Hippocampal formation (tissue), 2 donors: ENCODE measurements at regions not wholly inside any gene's neighbourhood (a gene's known extent, or its start where the extent isn't known, plus 50 kb on each side); places are given as distances from the start of the nearest gene placed in this dataset.

ENCODE experiments used
- DNase-seq, 2 donors: peaks; one replicate each; lab custom pipeline; 2025; lab: John Stamatoyannopoulos, UW

- no peak for DNase-seq
Measured at GRCh38 chr20:57788936-57789613, 79.3 kb upstream of the PMEPA1 start.

GRCh38 chr20:57787990-57788781 lies 78.4 kb upstream of the PMEPA1 start:
- no peak for DNase-seq

DNA sequence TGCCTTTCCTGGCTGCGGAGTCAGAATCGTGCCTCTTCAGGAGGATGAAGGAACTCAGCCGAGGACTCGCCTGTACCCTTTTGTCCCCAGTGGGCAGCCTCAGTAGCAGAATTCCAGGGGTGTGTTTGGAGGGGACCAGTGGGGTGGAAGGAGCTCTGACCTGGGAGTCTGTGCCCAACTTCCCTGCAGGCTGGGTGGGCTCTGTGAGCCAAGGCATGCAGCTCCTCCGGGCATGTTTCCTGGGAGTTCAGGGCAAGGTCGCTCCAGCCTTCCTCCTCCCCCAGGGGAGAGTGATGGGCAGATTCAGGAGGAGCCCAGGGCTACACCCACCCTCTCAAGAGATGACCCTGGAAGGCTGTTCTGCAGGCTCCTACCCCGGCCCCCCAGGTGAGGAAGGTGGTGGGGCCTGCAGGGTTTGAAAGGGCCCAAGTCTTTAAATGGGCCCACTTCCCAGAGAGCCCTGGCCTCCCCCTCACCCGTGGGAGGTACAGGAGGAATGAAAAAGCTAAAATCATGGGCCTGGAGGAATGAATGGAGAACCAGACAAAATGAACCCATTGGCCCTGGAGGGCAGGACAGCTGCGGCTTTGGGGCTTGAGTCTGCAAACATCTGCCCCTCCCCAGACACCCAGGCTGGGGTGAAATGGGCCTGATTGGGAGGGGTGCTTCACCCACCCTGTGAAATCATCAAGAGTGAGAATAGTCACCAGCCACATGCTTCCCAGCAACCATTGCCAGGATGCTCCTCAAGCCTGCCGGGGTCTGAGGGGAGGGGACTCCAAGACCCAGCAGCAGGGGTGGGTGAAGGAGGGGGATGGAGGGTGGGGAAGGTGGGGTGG lies 77.6 kb upstream of the PMEPA1 start:
- DNase-seq: no peak

- DNase-seq: no peak
Measured at GRCh38 chr20:57786304-57786932, 76.6 kb upstream of the PMEPA1 start.

- DNase-seq: no peak
Measured at GRCh38 chr20:57785720-57786119, 75.9 kb upstream of the PMEPA1 start.

GRCh38 chr20:57785061-57785460 lies 75.2 kb upstream of the PMEPA1 start:
- no peak for DNase-seq

DNA sequence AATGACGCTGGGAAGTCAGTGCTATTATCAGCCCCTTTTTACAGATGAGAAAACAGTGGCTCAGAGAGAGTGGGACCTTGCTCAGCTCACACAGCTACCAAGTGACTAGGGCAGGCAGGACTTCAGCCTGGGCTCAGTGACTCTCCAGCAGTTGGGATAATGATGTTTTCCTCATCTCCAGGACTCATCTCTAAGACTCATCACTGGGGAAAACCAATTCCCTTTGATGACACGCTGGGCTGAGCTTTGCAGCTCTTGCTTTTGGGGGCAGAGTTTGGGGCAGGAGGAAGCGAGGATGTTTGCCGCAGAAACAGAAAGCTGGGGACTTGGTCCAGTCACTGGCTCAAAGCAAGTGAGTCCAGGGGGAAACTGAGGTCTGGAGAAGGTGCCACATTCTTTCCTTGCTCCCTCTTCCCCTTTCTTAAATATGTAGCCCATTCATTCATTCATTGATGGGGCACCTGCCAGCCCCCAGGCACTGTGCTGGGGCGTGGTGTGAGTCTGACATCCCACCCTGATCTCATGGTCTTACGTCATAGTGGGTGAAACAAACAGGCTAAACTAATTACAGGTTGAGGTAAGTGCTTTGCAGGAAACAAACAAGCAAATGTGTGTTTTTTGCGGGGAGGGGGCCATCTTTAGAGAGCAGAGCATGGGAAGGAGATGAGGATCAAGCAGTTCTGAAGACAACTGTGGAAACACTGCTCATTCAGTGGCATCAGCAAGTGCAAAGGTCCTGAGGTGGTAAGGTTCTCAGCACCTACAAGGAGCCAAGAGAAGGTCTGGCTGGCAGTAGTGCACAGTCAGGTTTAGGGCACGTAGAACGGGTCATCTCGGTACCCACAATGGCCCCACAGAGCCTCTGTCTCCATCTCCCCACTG lies 74.4 kb upstream of the PMEPA1 start:
- no peak for DNase-seq

GRCh38 chr20:57783196-57783595 lies 73.4 kb upstream of the PMEPA1 start:
- no peak for DNase-seq

GRCh38 chr20:57782631-57783041 lies 72.8 kb upstream of the PMEPA1 start:
- DNase-seq: no peak

DNA sequence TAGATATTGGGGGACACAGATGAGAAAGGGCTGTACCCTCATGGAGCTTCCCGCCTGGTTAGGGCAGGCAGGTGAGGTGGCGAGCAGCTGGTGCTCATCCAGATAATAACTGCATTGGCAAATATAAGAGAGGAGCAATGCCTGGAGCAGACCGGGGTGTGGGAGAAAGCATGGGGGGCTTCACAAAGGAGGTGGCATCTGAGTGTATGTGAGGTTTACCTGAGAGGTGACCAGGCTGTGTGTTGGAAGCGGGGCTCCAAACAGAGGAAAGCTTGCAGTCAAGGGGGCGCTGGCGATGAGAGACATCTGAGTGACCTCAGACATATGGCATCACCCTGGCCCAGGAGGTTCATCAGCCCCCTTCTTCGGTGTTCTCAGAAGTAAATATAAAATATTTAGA lies 72.1 kb upstream of the PMEPA1 start:
- no peak for DNase-seq

DNA sequence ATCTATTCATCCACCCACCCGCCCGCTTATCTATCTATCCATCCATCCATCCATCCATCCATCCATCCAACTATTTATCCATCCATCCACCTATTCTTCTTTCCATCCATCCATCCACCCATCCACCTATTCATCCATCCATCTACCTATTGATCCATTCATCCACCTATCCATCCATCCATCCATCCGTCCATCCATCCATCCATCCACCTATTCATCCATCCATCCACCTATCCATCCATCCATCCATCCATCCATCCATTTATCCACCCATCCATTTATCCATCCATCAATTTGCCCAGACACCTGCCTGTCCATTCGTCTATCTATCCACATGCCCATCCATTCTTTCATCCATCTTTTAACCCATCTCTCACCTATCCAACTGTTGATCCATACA lies 71.1 kb upstream of the PMEPA1 start:
- DNase-seq: no peak

DNA sequence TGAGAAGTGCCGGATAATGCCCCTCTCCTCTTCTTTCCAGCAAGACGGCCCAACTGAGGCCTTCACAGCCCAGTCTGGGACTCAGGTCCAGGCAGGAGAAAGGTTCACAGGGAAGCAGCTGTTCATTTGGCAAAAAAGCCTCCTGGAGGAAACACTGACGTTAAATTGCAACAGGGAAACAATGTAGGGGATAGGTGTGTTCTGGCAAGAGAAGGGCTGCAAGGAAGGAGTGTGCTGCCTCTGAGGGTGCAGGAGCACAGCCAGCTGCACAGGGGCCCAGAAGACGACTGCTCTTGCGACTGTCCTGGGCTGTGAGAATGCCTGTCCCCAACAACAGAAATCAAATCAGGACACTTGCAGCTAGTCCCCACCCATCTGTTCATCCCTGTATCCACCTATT lies 70.6 kb upstream of the PMEPA1 start:
- no peak for DNase-seq

DNA sequence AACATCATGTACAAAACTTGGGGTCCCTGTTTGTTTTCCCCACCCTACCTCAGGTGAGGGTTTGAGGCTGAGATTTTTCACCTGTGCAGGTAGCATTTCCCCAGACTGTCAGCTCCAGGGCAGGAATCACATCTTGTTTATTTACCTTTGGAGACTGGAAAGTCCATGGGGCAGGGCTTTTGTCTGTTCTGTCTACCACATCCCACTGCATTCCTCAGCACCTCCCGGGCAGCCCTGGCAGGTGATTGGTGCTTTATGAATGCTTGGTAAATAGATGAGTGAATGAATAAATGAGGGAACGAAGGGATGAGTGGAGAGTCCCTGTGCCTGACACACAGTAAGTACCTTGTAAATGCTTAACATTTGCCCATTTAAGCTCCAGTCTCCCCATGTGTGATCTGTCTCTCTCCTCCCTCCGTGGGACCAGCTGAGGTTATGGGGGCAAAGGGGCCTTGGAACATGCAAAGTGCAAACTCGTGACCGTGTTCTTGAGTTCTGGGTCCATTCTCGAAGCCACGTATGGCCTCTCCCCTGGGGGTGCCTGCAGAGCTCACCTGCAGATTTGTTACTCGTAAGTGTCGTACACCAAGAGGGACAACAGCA lies 69.7 kb upstream of the PMEPA1 start:
- DNase-seq: no peak

DNA sequence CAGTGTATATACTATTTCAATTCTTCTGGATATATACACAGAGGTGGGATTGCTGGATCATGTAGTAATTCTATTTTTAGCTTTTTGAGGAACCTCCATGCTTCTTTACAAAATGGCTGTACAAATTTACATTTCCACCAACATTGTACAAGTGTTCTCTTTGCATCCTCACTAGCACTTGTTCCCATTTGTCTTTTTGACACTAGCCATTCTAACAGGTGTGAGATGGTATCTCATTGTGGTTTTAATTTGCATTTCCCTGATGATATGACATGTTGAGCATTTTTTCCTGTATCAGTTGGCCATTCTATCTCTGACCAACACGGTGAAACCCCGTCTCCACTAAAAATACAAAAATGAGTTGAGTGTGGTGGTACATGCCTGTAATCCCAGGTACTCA lies 68.1 kb upstream of the PMEPA1 start:
- DNase-seq: no peak

- DNase-seq: no peak
Measured at GRCh38 chr20:57774951-57775350, 65.1 kb upstream of the PMEPA1 start.

DNA sequence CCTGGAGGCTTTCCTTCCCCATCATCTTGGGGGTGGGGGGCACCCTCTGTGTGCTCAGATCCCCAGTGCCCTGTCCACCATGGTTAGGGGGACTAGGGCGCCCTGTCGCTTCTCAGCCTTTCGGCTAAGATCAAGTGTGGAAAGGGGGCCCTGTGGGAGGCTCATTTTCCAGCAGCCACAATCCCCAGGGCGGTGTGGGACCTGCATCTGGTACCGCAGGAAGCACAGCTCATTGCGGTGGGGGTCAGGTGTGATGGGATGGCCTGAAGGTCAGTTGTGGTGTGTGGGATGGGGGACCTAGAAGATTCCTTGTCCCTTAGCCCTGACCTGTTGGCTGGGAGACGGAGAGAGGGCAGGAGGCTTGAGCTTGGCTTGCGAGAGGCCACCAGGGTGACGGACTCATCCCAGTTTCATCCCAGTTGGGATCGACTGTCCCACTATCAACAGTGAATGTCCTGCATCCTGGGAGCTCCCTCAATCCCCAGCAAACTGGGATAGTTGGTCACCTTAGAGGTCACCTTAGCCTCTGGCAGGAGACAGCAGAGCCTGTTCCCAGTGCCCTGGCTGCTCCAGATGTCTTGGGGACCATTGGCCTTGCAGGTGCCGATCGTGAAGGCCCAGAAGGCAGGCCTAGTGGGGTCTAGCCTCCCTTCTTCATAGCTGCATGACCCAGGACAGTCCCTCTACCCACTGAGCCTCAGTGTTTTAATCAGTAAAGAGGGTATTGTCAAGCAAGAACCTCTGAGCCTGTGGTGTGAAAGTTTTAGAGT lies 64.5 kb upstream of the PMEPA1 start:
- no peak for DNase-seq

DNA sequence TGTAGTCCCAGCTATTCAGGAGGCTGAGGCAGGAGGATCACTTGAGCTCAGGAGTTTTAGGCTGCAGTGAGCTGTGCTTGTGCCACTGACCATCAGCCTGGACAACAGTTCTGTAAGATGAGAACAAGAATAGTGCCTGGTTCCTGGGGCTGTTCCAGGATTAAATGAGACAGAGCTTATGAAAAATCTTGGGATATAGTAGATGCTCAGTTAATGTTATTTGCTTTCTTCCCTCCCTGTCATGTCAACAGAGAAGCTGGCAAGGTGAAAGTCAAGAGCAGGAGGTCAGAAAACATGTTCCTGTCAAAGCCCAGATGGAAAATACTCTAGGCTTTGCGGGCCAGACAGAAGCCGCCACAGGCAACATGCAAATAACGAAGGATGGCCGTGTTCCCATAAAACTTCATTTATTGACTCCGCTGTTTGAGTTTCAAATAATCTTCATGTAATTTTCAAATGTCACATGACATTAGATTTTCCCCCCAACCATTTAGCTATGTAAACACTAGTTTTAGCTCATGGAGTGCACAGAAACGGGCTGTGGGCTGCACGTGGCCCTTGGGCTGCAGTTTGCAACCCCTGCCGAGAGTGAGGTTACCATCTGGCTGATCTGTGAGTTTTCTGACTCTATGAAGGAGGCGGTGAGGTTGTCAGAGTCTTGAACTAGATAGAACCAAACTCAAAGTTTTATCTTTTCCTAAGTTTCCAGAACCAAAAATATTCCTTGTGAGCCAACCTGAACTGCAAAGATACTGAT lies 63.4 kb upstream of the PMEPA1 start:
- DNase-seq: no peak

DNA sequence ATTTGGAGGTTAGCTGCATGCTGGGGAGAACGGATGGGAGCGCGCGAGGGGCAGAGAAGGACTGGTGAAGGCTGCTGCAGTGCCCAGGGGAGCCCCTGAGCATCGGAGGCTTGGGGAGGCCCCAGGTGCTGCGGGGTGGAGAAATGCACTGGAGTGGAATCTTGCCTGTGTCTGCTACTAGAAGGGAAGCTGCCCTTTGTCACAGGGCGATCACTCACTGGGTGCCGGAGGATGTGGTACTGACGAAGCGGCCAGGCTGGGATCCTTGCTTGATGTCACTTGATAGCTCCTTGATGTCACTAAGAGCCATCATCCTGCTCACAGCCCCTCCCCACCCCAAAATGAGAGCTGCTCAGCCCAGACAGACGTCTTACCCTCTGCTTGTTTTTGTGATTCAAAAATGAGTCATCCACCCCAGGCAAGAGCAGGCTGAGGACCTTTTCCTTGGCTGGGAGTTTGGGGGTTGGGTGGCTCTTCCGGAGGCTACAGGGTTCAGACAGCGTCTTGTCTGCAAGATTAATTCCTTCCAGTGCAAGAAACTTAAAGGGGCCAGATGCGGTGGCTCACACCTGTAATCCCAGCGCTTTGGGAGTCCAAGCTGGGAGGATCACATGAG lies 62.6 kb upstream of the PMEPA1 start:
- DNase-seq: no peak
